ENCODE measurements at regions not wholly inside any gene's neighbourhood (a gene's known extent, or its start where the extent isn't known, plus 50 kb on each side); places are given as distances from the start of the nearest gene placed in this dataset.

DNA sequence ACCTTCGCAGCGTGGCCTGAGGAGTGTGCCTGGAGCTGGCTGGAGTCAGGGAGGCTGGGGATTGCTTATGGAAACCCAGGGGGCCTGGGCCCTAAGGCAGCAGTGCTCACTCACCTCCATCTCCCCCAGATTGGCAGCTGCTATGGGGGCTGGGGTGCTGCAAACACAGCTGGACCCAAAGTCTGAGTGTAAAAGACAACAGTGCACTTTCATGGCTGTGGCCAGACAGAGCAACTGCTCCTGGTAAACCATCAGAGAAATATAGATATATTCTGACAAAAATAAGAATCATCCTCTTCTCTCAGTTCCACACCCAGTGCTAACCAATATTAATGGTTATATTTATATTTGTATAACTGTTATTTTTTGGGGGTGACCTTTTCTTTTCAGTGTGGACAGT lies 123.9 kb downstream of the TENT4A start:
- Histone ChIP-seq H3K27ac (no peak overlapping the region), H3K9me3 (ENCODE audit: low read depth) (no peaks in the 10 kb centered on the region), H3K36me3 (no peaks in the 10 kb centered on the region), H3K4me3 (no peak overlapping the region), H3K27me3 (no peaks in the 10 kb centered on the region), H3K4me1 (ENCODE audit: low read depth) (no peaks in the 10 kb centered on the region)
- TF ChIP-seq, protein P1, sequence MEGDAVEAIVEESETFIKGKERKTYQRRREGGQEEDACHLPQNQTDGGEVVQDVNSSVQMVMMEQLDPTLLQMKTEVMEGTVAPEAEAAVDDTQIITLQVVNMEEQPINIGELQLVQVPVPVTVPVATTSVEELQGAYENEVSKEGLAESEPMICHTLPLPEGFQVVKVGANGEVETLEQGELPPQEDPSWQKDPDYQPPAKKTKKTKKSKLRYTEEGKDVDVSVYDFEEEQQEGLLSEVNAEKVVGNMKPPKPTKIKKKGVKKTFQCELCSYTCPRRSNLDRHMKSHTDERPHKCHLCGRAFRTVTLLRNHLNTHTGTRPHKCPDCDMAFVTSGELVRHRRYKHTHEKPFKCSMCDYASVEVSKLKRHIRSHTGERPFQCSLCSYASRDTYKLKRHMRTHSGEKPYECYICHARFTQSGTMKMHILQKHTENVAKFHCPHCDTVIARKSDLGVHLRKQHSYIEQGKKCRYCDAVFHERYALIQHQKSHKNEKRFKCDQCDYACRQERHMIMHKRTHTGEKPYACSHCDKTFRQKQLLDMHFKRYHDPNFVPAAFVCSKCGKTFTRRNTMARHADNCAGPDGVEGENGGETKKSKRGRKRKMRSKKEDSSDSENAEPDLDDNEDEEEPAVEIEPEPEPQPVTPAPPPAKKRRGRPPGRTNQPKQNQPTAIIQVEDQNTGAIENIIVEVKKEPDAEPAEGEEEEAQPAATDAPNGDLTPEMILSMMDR (IDR thresholded peaks at IDR 0.05; ENCODE audit: low read depth, low read length) = no peak
- DNase-seq (ENCODE audit: low read depth in 1 of 2, low spot score in 1 of 2) = no peak

DNA sequence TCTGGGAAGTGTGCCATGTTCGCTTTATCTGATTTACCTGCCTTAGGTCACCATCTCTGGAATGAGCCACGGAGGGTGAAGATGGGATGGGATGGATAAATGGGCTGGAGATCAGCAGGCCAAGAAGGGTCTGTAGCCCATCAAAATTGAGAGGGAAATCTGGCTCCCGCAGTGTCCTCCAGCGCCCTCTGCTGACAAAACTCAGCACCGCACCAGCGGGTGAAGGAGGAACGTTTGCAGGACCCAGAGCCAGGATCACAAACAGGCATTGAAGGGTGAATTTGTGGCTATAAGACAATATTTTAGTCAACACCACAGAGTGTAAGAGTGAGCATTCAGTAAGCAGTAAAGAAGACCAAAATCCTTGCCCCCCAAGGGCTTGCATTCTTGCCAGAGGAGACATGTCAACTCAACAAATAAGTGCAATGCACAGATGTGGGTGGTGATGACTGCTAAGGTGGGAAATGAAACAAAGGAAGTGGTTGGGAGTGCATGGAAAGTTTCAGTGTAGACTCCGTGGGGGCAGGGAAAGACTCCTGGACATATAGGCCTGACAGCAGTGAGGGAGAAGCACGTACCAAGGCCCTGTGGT lies 124.4 kb downstream of the TENT4A start:
- TF ChIP-seq, protein P1 (IDR thresholded peaks at IDR 0.05; ENCODE audit: low read depth, low read length) = peak; percentile 24
- H3K4me3 ChIP-seq = no peak overlapping the region
- peak in 1 of 2 donors; percentile 6 for DNase-seq (ENCODE audit: low read depth in 1 of 2, low spot score in 1 of 2)
- no peaks in the 10 kb centered on the region for H3K4me1 ChIP-seq (ENCODE audit: low read depth)
- H3K9me3 ChIP-seq (ENCODE audit: low read depth) = no peaks in the 10 kb centered on the region
- no peaks in the 10 kb centered on the region for H3K36me3 ChIP-seq
- H3K27me3 ChIP-seq = no peaks in the 10 kb centered on the region
- no peak overlapping the region for H3K27ac ChIP-seq

DNA sequence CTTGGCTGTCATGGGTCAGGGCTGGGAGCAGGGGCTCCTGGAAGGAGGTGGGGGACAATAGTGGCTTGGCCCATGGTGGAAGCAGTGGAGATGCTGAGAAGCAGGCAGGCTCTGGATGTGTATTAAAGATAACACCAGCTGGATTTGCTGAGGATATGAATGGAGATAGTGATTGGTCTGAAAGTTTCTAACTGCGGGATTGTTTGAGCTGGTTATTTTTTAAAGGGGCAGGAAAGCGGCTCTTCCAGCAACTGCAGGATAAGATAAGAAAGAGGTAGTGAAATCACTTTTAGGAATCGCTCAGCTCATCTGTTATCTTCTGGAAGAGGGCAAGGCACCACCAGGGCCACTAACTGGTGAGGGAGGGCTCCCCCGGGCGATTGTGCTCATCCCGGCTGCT lies 125.5 kb downstream of the TENT4A start:
- TF ChIP-seq, protein P1 (IDR thresholded peaks at IDR 0.05; ENCODE audit: low read depth, low read length) = no peak
- H3K9me3 ChIP-seq (ENCODE audit: low read depth) = no peaks in the 10 kb centered on the region
- no peaks in the 10 kb centered on the region for H3K36me3 ChIP-seq
- H3K27me3 ChIP-seq = no peaks in the 10 kb centered on the region
- no peak for DNase-seq (ENCODE audit: low read depth in 1 of 2, low spot score in 1 of 2)
- no peak overlapping the region for H3K4me3 ChIP-seq
- no peak overlapping the region for H3K27ac ChIP-seq
- no peaks in the 10 kb centered on the region for H3K4me1 ChIP-seq (ENCODE audit: low read depth)

DNA sequence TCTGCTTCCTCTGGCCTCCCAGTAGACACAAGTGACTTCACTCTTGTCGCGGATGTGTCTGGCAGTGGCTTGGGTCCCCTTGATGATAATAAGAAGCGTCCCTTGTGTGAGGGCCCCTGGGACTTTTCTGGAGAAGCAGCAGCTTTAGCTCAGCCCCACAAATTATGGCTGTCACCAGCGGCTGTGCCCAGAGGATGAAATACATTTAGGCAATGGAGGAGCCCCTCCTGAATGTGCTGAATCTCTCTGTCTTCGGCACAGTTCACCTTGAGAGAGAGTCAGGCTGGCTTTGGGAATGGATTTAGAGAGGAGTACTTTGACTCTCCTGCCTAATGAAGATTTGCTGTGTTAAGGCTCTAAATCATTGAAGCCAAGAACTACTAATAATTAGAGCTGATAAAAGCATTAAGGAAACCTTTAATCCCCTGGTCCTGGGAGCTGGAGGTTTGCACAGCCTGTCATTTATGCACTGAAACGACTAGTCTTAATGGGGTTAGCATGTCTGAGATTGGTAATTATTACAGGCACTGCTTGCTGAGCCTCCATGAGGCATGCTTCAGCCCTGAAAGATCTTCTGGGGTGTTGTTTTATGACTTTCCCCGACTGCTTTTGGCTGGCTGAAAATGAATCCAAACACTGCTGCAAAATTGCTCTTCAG lies 127.0 kb downstream of the TENT4A start:
- DNase-seq (ENCODE audit: low read depth in 1 of 2, low spot score in 1 of 2) = no peak
- H3K4me1 ChIP-seq (ENCODE audit: low read depth) = no peaks in the 10 kb centered on the region
- no peaks in the 10 kb centered on the region for H3K27me3 ChIP-seq
- no peak overlapping the region for H3K4me3 ChIP-seq
- H3K27ac ChIP-seq = no peak overlapping the region
- TF ChIP-seq, protein P1 (IDR thresholded peaks at IDR 0.05; ENCODE audit: low read depth, low read length) = no peak
- H3K9me3 ChIP-seq (ENCODE audit: low read depth) = no peaks in the 10 kb centered on the region
- no peaks in the 10 kb centered on the region for H3K36me3 ChIP-seq

DNA sequence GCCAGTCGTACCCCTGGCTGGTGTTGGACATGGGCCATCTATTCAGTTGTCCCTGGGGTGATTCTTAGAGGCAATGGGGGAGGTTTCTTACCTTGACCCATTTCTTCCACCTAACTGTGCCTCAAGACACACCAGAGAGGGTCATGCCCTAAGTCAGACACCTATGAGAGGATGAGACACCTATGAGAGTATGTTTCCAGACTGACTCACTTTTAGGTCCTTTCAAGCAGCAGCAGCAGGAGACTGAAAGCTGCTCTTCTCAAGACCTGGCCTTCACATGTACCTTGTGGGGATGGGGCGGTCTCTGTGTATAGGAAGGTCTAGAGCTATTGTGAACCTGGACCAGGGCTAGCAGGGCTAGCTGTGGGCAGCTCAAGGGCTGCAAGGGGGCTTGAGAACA lies 130.1 kb downstream of the TENT4A start:
- TF ChIP-seq, protein P1 (IDR thresholded peaks at IDR 0.05; ENCODE audit: low read depth, low read length) = no peak
- no peaks in the 10 kb centered on the region for H3K36me3 ChIP-seq
- H3K4me1 ChIP-seq (ENCODE audit: low read depth) = no peaks in the 10 kb centered on the region
- H3K4me3 ChIP-seq = no peak overlapping the region
- no peak overlapping the region for H3K27ac ChIP-seq
- H3K9me3 ChIP-seq (ENCODE audit: low read depth) = no peaks in the 10 kb centered on the region
- no peaks in the 10 kb centered on the region for H3K27me3 ChIP-seq
- no peak for DNase-seq (ENCODE audit: low read depth in 1 of 2, low spot score in 1 of 2)
